H1 (cell line): ENCODE measurements at regions not wholly inside any gene's neighbourhood (a gene's known extent, or its start where the extent isn't known, plus 50 kb on each side); places are given as distances from the start of the nearest gene placed in this dataset.
A peak's percentile ranks its signal among the peaks of the same experiment; 100 is the strongest.

ENCODE experiments used
- RAD21 ChIP-seq, 2 experiments: IDR thresholded peaks in 1 of 2; conservative IDR thresholded peaks in 1 of 2; 2 replicates each; pipeline ENCODE4 v1.6.1; 2011; ENCODE audit warnings: low read depth in 2 of 2, low read length in 2 of 2, improper control_type of control experiment in 1 of 2, inconsistent platforms in 1 of 2, mild to moderate bottlenecking in 1 of 2, moderate library complexity in 1 of 2
- RFX5 ChIP-seq: IDR thresholded peaks from 2 replicates; pipeline ENCODE4 v1.6.1; 2011; ENCODE audit warnings: low read depth, low read length, improper control_type of control experiment, borderline replicate concordance

DNA sequence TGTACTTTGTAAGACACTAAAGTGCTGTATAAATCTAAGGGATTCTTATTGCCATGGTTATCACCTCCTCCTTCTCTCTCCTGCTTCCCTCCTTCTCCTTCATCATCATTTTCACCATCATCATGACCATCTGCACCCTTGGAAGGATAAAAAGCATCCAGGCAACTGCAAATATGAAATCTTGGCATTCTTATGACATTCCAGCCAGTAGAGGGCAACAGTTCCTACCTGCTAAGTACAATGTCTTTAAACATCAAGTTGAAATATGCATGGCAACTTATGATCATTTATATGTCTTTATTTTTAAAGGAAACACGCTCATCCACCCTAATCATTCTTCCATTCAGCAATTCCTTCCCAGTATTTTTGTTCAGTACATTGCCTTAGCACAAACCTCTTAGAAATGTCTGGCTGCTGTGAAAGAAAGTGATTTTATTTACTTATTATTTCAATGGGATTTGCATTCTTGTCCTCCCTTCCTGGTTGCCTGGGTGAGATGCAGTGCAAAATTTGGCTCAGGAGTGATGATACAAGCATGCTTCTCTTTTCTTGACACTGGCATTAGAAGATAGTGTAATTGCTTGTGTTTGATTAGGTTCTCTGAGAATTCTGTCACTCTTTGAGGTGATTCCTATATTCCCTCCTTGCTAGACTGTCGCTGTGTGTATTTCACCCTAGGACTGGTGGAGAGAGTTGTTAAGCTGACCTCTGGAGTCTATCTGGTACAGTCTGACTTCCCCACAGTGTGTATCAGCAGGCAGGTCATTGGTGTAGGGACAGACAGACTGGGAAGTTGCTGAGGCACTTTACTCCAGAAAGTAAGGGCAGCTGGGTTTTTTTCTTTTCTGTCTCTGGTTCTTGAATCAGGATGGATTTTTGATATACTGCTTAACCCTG, 188.5 kb upstream of the BMPER start (continued):
- TF ChIP-seq RAD21 (IDR thresholded peaks at IDR 0.05 in 1 of 2, conservative IDR thresholded peaks at IDR 0.05 in 1 of 2; ENCODE audit: low read depth in 2 of 2, low read length in 2 of 2) (peak; percentile 42 to 53; a peak in 3 of 4 replicates), RFX5 (no peak)
